ENCODE measurements at regions not wholly inside any gene's neighbourhood (a gene's known extent, or its start where the extent isn't known, plus 50 kb on each side); places are given as distances from the start of the nearest gene placed in this dataset.
"Not testable (repeated sequence)": the region's sequence is repeated elsewhere in the genome, so short reads cannot be mapped to it uniquely, and the experiment has no call there.

DNA sequence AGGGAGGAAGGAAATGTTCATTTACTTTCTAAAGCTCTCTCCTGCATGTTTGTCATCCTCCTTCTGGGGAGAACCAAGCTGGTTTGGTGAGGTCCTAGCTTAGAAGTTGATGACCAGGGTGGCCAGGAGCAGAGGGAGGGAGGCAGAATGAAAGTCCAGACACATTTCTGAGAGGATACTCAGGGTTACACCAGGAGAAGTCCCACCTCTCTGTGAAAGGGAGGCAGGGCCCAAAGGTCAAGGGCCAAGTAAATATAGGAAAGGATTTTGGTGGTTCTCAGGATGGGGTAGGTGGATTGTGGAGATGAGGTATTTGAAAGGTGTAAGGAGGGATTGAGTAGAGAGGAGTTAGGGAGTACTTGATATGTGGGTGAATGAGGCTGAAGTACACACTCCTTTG lies 58.0 kb upstream of the FBXO11 start:
- in situ Hi-C loops (cut with MboI; ENCODE audit: low sequenced_read_pairs) = no loop called here

DNA sequence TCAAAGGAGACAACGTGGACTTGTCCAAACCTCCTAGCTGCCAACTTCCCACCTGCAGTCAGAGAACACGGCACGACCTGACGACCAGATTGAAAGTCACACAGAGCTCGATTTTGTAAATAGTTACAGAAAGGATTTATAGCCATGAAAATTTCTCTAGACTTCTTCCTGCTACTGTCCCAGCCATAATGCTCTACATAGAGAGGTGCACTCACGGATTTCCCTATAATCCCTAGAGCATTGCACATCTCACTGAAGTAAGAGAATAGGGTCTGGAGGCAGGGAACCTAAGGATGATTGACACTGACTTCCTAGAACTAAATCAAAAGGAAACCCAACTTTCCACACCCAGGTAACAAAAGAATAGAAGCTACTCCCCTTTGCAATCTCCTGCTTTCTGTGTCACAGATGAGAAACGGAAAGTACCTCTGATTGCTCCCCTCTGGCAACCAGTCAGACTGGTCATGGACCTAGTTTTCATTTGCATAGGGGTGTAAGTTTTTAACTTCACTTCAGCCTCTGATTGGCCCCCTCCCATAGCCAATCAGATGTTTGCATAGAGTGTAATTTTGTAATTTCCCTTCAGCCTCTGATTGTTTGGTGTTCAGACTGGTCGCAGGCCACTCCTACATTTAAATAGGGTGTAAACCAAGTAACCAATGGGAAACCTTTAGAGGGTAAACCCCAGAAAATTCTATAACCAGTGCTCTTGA lies 58.6 kb upstream of the FBXO11 start:
- in situ Hi-C loops (cut with MboI; ENCODE audit: low sequenced_read_pairs) = no loop called here

DNA sequence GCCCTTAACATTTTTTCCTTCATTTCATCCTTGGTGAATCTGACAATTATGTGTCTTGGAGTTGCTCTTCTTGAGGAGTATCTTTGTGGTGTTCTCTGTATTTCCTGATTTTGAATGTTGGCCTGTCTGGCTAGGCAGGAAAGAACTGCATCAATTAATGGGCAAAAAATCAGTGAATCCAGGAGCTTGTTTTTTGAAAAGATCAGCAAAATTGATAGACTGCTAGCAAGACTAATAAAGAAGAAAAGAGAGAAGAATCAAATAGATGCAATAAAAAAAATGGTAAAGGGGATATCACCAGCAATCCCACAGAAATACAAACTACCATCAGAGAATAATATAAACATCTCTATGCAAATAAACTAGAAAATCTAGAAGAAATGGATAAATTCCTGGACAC lies 70.4 kb upstream of the FBXO11 start:
- in situ Hi-C loops (cut with MboI; ENCODE audit: low sequenced_read_pairs) = not testable (repeated sequence)

DNA sequence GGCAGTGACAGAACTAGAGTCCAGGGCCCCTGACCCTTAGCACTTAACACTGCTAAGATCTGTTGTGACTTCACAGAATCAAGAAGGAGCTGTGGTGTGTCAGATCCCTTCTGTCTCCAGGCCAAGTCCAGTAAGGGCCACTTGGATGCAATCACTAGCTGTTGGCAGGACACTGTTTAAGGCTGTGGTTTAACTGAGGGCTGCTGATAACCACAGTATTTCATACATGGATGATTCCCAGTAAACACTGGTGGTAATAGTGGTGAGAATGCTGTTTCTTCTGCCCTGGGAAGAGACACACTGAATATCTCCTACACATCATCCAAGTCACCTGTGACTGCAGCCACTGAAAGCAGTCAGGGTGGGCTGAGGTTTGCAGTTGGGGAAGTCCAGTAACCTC lies 77.7 kb upstream of the FBXO11 start:
- in situ Hi-C loops (cut with MboI; ENCODE audit: low sequenced_read_pairs) = no loop called here

DNA sequence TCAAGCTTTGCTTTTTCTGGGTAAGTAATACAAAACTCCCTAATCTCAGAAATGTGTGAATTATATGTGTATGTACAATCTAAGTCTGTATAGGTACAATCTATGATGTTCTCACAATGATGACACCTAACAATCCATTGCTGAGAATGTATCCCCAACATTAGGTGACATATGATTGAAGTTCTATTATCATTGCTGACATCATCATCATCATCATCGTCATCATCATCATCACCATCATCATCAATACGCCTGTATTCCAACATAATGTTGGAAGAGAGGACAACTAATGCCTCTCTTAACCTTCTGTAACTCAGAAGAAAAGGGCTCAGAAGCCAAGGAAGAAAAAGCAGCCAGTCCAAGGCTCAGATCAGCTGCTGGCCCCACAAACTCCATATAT lies 84.2 kb upstream of the FBXO11 start:
- in situ Hi-C loops (cut with MboI; ENCODE audit: low sequenced_read_pairs) = no loop called here

DNA sequence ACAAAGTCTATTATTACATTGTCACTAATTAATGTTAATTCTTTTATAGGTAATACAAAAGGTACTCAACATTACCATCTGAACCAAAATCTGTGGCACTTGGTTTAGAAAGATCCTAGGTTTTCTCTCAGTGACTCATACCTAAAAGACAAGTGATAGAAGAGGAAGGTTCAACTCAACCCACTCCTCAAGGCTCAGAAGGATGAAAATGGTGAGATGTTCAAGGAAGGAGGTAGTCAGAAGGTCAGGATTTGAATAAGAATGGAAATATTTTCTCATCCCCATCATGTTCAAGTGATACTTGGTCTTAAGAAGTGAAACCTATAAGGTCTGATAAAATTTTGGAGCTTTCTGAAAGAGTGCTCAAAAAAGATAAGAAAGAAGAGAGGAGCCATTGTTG lies 86.4 kb upstream of the FBXO11 start:
- in situ Hi-C loops (cut with MboI; ENCODE audit: low sequenced_read_pairs) = no loop called here

DNA sequence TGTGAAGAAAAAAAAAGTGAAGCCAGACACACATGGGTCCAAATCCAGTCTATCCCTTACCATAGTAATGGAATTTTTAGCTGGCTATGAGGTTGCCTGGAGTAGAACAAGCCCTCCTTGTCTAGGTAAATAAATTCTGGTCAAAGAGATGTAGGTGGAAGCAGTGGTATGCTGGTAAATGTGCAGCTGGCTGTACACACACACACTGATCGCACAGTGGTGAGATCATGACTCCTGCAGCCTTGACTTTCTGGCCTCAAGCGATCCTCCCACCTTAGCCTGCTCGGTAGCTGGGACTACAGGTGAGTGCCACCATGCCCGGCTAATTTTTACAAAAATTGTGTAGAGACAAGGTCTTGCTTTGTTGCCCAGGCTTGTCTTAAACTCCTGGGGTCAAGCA lies 90.5 kb upstream of the FBXO11 start:
- in situ Hi-C loops (cut with MboI; ENCODE audit: low sequenced_read_pairs) = no loop called here

DNA sequence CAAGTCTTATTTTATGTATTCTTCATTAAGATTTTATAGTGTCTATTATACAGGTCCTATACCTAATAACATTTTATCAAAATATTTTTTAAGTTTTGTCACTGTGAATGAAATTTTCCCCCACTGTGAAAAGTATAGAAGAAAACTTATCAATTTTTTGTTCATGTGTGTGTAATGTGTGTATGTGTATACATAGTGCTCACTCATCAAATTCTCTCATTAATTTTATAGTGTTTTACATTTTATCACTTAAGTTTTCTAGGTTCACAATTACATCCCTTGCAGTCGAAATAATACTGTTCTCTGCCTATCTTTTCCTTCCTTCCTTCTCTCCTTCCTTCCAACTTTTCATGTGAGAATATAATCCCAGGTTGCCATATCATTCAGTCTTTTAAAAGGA lies 93.2 kb upstream of the FBXO11 start:
- in situ Hi-C loops (cut with MboI; ENCODE audit: low sequenced_read_pairs) = no loop called here

DNA sequence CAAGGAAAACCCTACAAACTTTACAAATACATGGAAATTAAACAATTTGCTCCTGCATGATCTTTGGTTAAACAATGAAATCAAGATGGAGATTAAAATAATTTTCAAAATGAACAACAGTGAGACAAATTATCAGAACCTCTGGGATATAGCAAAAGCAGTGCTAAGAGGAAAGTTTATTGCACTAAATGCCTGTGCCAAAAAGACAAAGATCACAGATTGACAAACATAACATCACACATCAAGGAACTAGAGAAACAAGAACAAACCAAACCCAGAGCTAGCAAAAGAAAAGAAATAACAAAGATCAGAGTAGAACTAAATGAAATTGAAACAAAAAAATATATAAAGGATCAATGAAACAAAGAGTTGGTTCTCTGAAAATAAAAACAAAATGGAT lies 95.2 kb upstream of the FBXO11 start:
- in situ Hi-C loops (cut with MboI; ENCODE audit: low sequenced_read_pairs) = no loop called here

DNA sequence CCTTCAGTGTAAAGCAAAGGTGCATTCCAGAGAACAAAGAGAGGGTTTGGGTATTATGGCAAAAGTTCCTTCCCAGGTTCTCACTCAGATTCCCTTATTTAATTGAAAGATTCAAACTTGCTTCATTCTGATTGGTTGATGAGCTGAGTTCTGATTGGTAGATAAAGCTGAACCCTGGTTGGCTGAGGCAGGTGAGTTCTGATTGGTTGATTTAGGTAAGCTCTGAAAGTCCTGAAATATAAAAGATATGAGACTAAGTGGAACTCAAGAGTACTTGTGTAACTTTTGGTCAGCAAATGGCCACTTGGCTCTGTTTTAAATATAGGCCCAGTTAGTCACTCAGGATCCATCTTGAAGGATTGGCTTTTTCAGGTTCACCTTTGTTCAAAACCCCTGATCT lies 99.8 kb upstream of the FBXO11 start:
- in situ Hi-C loops (cut with MboI; ENCODE audit: low sequenced_read_pairs) = no loop called here

DNA sequence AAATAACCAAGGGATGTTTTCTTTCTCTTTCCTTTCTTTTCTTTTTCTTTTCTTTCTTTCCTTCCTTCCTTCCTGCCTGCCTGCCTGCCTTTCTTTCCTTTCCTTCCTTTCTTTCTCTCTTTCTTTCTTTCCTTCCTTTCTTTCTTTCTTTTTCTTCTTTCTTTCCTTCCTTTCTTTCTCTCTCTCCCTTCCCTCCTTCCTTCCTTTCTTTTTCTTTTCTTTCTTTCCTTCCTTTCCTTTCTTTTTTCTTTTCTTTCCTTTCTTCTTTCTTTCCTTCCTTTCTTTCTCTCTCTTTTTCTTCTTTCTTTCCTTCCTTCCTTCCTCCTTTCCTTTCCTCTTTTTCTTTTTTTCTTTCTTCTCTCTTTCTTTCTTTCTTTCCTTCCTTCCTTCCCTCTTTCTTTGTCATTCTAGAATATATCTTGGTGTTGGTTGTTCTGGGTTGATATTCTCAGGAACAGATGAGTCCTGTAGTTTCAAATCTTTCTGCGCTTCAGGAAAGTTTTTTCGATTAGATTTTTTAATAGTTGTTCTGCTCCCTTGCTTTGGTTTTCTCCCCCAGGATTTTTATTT lies 101.5 kb upstream of the FBXO11 start:
- in situ Hi-C loops (cut with MboI; ENCODE audit: low sequenced_read_pairs) = no loop called here

DNA sequence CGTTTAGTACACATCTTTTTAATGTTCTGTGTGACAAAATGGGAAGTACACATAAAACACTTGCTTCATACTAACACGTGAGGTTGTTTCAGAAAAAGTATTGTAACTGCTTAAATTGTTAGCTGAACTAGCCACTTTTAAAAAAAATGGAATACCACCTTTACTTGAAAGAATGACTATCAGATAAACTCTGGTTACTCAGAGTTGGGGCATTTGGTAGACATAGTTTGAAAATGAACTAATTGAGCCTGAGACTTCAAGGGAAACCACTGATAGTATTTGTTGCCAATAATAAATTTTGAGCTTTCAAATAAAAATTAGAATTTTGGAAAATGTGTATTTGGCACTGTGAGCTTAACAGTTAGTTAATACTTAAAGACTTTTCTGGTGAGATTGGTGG lies 103.0 kb upstream of the FBXO11 start:
- in situ Hi-C loops (cut with MboI; ENCODE audit: low sequenced_read_pairs) = no loop called here

DNA sequence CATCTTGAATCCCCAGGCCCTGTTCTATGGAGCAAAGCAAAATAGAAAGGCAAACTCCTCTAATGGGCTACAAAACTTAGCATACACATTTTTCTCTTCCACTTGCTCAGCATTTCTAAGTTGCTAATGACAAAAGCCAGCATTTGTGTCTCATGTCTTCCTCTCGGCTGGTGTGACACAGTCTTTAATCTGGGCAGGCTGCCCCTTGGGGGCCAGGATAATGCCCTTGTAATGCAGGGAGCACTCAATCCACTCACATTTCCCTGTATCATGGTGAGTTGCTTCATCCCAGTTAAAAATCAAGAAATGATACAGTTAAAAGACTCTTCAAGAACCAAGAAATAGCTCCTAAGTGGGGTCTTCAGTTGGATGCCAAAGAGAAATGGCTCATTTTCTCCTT lies 109.1 kb upstream of the FBXO11 start:
- in situ Hi-C loops (cut with MboI; ENCODE audit: low sequenced_read_pairs) = no loop called here

DNA sequence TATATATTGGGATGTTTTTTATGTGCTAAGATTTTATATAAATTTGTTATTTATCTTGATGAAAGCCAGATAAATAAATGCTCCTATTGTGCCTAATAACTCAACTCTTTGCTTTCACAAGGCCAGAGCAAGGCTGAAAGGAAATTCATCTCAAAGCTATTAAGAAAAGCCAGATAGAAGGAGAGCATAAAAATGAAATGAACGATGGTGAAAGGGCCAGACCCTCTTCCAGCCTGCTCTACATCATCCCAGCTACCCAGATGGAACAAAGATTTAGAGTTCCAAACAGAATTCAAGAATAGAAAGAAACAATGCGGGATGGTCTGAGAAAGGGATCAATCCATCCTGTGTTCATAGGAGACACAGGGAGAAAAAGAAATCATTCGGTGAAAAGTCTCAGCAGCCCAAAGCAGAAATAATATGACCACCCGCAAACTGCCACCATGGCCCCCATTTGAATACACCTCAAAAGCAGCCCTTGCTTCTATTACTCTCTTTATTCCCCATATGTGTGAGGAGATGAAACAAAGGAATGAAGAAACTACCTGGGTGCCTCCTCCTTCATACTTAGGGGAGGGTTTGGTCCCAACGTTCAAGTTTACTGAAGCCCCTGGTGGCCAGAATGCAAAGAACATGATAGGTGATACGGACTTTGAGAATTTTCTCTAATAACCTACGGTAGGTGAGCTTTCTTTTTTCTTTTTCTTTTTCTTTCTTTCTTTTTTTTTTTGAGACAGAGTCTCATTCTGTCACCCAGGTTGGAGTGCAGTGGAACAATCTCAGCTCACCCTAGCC lies 110.1 kb upstream of the FBXO11 start:
- in situ Hi-C loops (cut with MboI; ENCODE audit: low sequenced_read_pairs) = no loop called here

DNA sequence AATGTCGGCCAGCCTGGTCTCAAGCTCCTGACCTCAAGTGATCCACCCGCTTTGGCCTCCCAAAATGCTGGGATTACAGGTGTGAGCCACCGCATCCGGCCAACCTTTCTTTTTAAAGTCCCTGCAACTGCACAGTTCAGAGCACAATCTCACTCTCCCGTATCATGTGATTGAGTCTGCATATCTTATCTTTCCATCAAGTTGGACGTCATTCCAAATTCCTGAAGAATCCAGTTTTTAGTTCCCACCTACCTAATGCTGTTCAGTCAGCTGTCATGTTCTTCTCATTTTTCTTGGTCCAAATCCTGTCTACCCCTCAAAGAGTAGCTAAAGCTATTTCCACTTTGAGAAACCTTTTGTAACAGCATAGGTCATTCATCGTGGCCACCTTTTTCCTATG lies 110.8 kb upstream of the FBXO11 start:
- in situ Hi-C loops (cut with MboI; ENCODE audit: low sequenced_read_pairs) = no loop called here

DNA sequence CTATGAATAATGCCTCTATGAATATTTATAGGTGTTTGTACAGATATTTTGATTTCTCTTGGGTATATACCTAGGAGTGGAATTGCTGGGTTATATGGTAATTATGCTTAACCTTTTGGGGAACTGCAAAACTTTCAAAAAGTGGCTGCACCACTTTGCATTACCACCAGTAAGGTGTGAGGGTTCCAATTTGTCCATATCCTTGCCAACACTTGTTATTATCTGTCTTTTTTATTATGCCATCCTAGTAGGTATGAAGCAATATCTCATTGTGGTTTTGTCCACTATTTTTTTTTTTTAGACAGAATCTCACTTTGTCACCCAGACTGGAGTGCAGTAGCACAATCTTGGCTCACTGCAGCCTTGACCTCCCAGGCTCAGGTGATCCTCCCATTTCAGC lies 112.2 kb upstream of the FBXO11 start:
- in situ Hi-C loops (cut with MboI; ENCODE audit: low sequenced_read_pairs) = no loop called here

DNA sequence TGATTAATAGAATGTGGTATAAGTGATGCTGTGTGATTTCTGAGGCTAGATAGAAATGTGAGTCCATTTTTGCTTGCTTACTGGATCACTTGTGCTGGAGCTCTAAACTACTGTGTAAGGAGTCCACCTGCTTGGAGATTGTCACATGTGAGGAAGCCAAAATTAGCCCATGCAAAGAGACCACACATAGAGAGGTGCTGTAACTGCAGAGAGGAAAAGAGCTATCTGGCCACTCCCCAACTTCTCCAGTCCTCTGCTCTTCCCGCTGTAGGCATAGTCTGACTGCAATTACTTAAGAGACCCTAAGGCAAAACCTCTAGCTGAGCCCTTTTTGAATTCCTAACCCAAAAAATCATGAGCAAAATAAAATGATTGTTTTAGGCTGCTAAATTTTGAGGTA lies 120.6 kb upstream of the FBXO11 start:
- in situ Hi-C loops (cut with MboI; ENCODE audit: low sequenced_read_pairs) = no loop called here

DNA sequence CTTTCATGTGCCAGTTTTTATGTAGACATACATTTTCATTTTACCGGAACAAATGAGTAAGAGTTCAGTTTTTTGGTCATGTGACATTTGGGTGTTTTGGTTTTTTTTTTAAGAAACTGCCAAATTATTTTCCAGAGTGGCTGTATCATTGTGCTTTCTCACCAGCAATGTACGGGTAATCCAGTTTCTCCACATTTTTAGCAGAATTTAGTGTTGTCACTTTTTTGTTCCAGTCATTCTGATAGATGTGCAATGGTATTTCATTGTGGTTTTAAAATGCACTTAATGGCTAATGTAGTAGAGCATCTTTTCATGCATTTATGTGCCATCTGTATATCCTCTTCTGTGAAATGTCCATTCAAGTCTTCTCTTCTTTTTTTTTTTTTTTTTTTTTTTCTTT lies 126.5 kb upstream of the FBXO11 start:
- in situ Hi-C loops (cut with MboI; ENCODE audit: low sequenced_read_pairs) = no loop called here

DNA sequence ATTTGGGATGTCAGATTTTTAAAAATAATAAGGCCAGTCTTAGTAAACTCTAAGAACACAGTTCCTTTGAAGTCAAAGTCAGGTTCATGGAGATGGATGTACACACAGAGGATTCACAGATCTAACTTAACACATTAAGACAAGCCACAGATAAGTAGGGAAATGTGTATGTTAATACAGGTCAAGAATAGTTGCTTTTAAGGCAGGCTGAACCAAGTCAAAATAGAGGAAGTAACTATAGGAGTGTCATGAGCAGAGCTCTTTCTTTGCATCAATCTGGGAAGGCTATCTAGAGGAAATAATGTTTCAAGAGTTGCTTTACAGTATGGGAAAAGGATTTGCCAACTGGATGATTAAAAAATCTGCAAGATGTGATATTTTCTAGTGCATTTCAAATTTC lies 128.0 kb upstream of the FBXO11 start:
- in situ Hi-C loops (cut with MboI; ENCODE audit: low sequenced_read_pairs) = no loop called here

DNA sequence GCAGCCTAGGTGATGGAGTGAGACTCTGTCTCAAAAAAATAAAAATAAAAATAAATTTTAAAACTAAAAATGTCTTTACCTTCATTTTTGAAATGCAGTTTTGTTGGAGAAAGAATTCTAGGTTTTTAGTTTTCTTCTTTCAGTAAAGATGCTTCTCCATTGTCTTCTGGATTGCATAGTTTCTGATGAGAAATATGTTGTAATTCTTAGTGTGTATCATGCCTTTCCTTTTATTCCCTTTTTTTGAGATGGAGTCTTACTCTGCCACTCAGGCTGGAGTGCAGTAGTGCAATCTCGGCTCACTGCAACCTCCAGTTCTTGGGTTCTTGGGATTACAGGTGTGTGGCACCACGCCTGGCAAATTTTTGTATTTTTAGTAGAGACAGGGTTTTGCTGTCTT lies 130.0 kb upstream of the FBXO11 start:
- in situ Hi-C loops (cut with MboI; ENCODE audit: low sequenced_read_pairs) = no loop called here

DNA sequence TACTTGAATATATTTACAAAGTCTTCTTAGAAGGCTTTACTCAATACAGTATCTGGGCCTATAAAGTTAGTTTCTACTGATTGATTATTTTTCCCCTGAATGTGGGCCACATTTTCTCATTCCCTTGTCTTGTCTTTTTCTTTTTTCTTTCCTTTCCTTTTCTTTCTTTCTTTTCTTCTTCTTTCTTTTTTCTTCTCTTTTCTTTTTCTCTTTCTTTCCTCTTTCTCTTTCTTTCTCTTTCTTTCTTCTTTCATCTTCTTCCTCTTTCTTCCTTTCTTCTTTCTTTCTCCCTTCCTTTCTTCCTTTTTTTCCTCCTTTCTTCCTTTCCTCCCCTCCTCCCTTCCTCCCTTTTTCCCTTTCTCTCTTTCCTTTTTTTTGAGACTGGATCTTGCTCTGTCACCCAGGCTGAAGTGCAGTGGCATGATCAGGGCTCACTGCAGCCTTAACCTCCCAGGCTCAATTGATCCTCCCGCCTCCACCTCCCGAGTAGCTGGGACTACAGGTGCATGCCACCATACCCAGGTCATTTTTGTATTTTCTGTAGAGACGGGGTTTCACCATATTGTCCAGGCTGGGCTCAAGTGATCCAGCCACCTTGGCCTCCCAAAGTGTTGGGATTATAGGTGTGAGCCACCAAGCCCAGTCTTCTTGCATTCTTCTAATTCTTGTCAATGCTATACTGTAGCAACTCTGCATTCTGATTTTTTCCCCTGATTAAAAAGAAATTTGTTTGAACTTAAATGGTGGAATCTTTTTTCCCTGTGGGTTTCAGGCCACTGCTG lies 133.1 kb upstream of the FBXO11 start:
- in situ Hi-C loops (cut with MboI; ENCODE audit: low sequenced_read_pairs) = no loop called here
